ENCODE measurements at regions not wholly inside any gene's neighbourhood (a gene's known extent, or its start where the extent isn't known, plus 50 kb on each side); places are given as distances from the start of the nearest gene placed in this dataset.

DNA sequence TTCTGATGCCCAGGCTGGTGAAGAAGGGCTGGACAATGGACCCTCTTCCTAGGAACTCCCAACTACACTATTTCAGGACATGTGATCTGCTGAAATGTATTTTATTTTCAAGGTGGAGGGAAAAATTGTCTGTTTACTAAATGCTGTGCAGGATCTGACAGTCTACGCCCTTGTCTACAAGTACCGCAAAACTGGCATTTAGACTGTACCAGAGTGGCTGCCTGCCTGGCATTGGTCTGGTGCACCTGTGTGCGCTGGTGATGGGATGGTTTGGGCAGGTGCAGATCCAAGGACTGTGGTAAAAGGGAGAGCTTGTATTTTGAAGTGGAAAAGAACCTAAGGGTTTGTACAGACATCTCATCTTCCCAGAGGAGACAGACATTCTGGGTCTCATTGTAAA is 79.7 kb downstream of the AIPL1 start:
- no peak for DNase-seq (ENCODE audit: low spot score)
- Mint-ChIP-seq H3K27me3 (ENCODE audit: low read depth) (peaks cover 26% of the 10 kb centered on the region), H3K4me1 (ENCODE audit: low read depth) (no peaks in the 10 kb centered on the region), H3K27ac (ENCODE audit: unreplicated experiment) (no peak overlapping the region), H3K36me3 (ENCODE audit: low read depth) (no peaks in the 10 kb centered on the region), H3K9me3 (ENCODE audit: low read depth) (no peaks in the 10 kb centered on the region), H3K4me3 (ENCODE audit: unreplicated experiment) (no peak overlapping the region)
- no peak for TF ChIP-seq CTCF (IDR thresholded peaks at IDR 0.05)

DNA sequence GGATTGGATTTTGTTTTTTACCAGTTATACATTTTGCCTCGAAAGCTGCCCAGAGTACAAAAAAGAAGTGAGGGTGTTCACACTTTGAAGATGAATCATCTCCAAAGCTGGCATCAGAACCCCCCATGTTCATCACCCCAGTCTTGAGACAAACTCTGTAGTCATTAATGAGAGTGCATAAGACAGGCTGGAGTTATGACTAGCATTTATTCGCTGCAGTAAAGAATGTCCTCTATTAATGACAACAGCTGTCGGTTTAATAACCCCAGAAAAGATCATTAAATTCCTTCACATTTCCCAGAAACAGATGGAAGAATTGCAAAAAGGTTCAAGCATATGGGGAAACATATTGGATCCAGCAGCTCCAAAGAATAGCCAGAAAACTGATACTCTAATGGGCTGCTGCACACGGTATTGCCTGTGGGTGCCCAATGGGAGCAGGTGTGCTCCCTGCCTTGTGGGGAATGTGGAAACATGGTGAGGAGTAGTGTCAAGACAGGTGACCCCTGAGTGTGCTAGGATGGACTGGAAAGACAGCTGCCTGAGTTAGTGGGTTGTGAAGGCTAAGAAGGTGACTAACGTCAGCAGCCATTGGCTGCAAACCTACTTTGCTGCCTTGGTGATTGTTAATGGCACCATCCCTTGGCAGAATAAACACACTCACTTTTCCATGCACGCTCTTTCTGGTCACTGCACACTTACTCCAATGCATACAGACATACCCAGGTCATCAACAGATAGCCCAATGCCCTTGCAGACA is 81.9 kb downstream of the AIPL1 start:
- Mint-ChIP-seq H3K9me3 (ENCODE audit: low read depth) (no peaks in the 10 kb centered on the region), H3K27me3 (ENCODE audit: low read depth) (peaks cover 21% of the 10 kb centered on the region), H3K36me3 (ENCODE audit: low read depth) (no peaks in the 10 kb centered on the region), H3K27ac (ENCODE audit: unreplicated experiment) (no peak overlapping the region), H3K4me1 (ENCODE audit: low read depth) (no peaks in the 10 kb centered on the region), H3K4me3 (ENCODE audit: unreplicated experiment) (no peak overlapping the region)
- no peak for TF ChIP-seq CTCF (IDR thresholded peaks at IDR 0.05)
- no peak for DNase-seq (ENCODE audit: low spot score)

GRCh38 chr17:6352016-6352415 is 82.9 kb downstream of the AIPL1 start:
- TF ChIP-seq CTCF (IDR thresholded peaks at IDR 0.05), result no peak
- H3K36me3 Mint-ChIP-seq (ENCODE audit: low read depth), result no peaks in the 10 kb centered on the region
- no peaks in the 10 kb centered on the region for H3K9me3 Mint-ChIP-seq (ENCODE audit: low read depth)
- no peak overlapping the region for H3K4me3 Mint-ChIP-seq (ENCODE audit: unreplicated experiment)
- no peak overlapping the region for H3K27ac Mint-ChIP-seq (ENCODE audit: unreplicated experiment)
- DNase-seq (ENCODE audit: low spot score), result no peak
- no peaks in the 10 kb centered on the region for H3K4me1 Mint-ChIP-seq (ENCODE audit: low read depth)
- peaks cover 25% of the 10 kb centered on the region for H3K27me3 Mint-ChIP-seq (ENCODE audit: low read depth)

DNA sequence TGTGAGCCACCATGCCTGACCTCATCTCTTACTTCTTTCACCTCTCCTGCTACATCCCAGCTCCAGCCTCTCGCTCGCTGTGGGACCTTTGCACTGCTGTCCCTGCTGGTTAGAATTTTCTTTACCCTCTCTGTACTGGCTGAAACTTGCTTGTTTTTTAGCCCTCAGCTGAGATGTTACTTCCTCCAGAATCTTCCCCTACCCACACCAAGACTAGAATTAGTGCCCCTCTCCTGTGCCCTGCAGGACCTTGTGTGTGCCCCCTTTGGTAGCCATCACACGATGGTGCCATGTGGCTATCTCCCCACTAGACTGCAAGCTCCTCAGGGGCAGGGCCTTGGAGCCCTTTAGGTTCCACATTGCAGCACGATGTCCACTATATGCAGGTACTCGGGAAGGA is 84.1 kb downstream of the AIPL1 start:
- H3K36me3 Mint-ChIP-seq (ENCODE audit: low read depth), result no peaks in the 10 kb centered on the region
- no peak for TF ChIP-seq CTCF (IDR thresholded peaks at IDR 0.05)
- H3K4me3 Mint-ChIP-seq (ENCODE audit: unreplicated experiment), result no peak overlapping the region
- H3K27ac Mint-ChIP-seq (ENCODE audit: unreplicated experiment), result no peak overlapping the region
- H3K9me3 Mint-ChIP-seq (ENCODE audit: low read depth), result no peaks in the 10 kb centered on the region
- no peaks in the 10 kb centered on the region for H3K4me1 Mint-ChIP-seq (ENCODE audit: low read depth)
- peaks cover 27% of the 10 kb centered on the region for H3K27me3 Mint-ChIP-seq (ENCODE audit: low read depth)
- no peak for DNase-seq (ENCODE audit: low spot score)

- TF ChIP-seq CTCF (IDR thresholded peaks at IDR 0.05), result no peak
- no peak overlapping the region for H3K27ac Mint-ChIP-seq (ENCODE audit: unreplicated experiment)
- no peak overlapping the region for H3K4me3 Mint-ChIP-seq (ENCODE audit: unreplicated experiment)
- DNase-seq (ENCODE audit: low spot score), result no peak
- no peaks in the 10 kb centered on the region for H3K4me1 Mint-ChIP-seq (ENCODE audit: low read depth)
- H3K27me3 Mint-ChIP-seq (ENCODE audit: low read depth), result peaks cover 26% of the 10 kb centered on the region
- H3K36me3 Mint-ChIP-seq (ENCODE audit: low read depth), result no peaks in the 10 kb centered on the region
- peaks cover 2% of the 10 kb centered on the region for H3K9me3 Mint-ChIP-seq (ENCODE audit: low read depth)
Observed at GRCh38 chr17:6348891-6349290, 86.0 kb downstream of the AIPL1 start.

Data from chondrocyte (in vitro differentiated cells).